ENCODE measurements at regions not wholly inside any gene's neighbourhood (a gene's known extent, or its start where the extent isn't known, plus 50 kb on each side); places are given as distances from the start of the nearest gene placed in this dataset.

DNA sequence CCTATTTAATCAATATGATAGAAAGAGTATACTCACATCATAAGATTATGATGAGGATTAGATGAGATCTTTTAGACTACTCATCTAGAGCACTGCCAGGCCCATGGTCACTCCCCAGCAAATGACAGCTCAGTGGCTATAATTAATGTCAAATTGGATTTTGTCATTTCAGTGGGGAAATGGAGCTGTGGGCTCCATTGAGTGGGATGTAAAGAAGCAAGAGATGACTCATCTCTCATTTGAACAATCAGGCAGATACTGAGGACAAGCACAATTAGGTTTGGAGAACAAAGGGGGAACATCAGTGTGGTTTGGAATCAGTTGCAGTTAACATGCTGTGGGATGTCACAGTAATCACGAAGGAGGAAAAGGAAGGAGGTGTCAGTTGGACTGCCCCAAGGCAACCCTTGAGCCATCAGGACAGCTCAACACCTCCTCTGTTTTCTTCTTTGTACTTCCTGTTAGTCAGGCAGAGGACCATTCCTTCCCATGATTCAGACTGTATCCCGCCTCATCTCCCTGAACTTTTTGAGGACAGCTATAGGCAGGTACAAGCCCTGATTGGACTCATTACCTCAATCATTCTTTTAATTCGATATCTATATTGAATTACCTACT is 473.7 kb upstream of the ISX start:
- Histone ChIP-seq H3K4me3 (no peak overlapping the region), H3K36me3 (no peaks in the 10 kb centered on the region), H3K4me1 (no peaks in the 10 kb centered on the region), H3K9me3 (peaks cover 0 to 22% (median 0%) of the 10 kb centered on the region in 8 donors), H3K27ac (no peak overlapping the region), H3K27me3 (replicated peaks in 1 of 7) (peaks cover 0 to 13% (median 0%) of the 10 kb centered on the region in 7 donors)
- DNase-seq, result no peak
- no peak for TF ChIP-seq POLR2AphosphoS5 (IDR thresholded peaks at IDR 0.05)
- TF ChIP-seq CTCF (IDR thresholded peaks at IDR 0.05 in 8 of 11, conservative IDR thresholded peaks at IDR 0.05 in 3 of 11), result no peak
- no peak for TF ChIP-seq POLR2A (IDR thresholded peaks at IDR 0.05)
- 59 to 73% (median 67%) methylated on average over 3 of the region's 3 CpGs for WGBS, 5 donors
- intact Hi-C loops (cut with DNase I; ENCODE audit: low total_unique reads), result loop anchor here (10.0 kb wide), 1 partner anchor 97 kb away; no protein-coding TSS in a partner anchor

DNA sequence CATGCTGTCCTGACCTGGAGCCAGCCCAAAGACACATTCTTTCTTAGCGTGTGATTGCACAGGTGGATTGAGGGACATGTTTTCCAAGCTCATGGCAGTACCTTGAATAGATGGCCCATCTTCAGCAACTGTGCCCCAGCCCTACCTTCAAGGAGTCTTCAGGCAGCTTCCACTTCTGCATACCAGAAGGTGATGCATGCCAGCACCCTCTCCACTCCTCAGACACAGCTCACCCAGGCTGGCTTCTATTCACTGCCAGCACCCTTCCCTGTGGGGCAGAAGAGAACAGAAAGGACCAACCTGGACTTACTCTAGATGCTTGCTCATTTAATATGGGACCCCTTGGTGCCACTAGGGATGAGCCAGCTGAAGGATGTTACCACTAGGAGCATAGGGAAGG is 466.4 kb upstream of the ISX start:
- intact Hi-C loops (cut with DNase I; ENCODE audit: low total_unique reads), result loop anchor here (10.0 kb wide), 1 partner anchor 105 kb away; no protein-coding TSS in a partner anchor

DNA sequence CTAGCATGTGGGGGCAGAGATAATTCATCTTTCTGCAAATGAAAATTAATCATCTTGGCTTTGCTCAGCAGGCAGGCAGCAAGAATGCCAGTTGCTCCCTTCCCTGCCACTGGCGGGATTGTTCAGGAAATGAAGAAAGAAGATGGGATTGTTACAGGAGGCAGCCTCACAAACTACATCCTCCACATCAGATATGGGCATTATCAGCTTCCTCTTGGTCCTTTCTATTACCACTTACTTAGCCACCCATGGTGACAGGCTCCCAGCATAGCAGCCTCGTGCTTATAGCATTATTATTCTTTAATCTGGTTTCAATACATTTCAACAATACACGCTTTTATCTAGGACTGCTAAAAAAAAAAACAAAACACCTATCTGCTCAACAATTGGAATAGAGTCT is 461.6 kb upstream of the ISX start:
- no peak for DNase-seq
- no peak overlapping the region for H3K27ac ChIP-seq
- peaks cover 0 to 1% (median 0%) of the 10 kb centered on the region in 8 donors for H3K9me3 ChIP-seq
- TF ChIP-seq POLR2A (IDR thresholded peaks at IDR 0.05) (no peak), CTCF (IDR thresholded peaks at IDR 0.05 in 8 of 11, conservative IDR thresholded peaks at IDR 0.05 in 3 of 11) (no peak), POLR2AphosphoS5 (IDR thresholded peaks at IDR 0.05) (no peak)
- no peaks in the 10 kb centered on the region for H3K36me3 ChIP-seq
- H3K4me1 ChIP-seq, result no peaks in the 10 kb centered on the region
- 31 to 55% (median 48%) methylated on average over 3 of the region's 3 CpGs for WGBS, 5 donors
- peaks cover 0 to 12% (median 0%) of the 10 kb centered on the region in 7 donors for H3K27me3 ChIP-seq (replicated peaks in 1 of 7)
- intact Hi-C loops (cut with DNase I; ENCODE audit: low total_unique reads), result no loop called here
- no peak overlapping the region for H3K4me3 ChIP-seq

More for the DNA sequence above, 466.4 kb upstream of the ISX start:
- Histone ChIP-seq H3K4me3 (no peak overlapping the region), H3K36me3 (no peaks in the 10 kb centered on the region), H3K27ac (no peak overlapping the region), H3K27me3 (replicated peaks in 1 of 7) (peaks cover 0 to 12% (median 0%) of the 10 kb centered on the region in 7 donors), H3K4me1 (no peaks in the 10 kb centered on the region), H3K9me3 (peaks cover 0 to 12% (median 0%) of the 10 kb centered on the region in 8 donors)
- WGBS, 5 donors, result 76 to 100% (median 86%) methylated on average over 1 of the region's 1 CpG
- TF ChIP-seq CTCF (IDR thresholded peaks at IDR 0.05 in 8 of 11, conservative IDR thresholded peaks at IDR 0.05 in 3 of 11), result no peak
- TF ChIP-seq POLR2A (IDR thresholded peaks at IDR 0.05), result no peak
- TF ChIP-seq POLR2AphosphoS5 (IDR thresholded peaks at IDR 0.05), result no peak
- DNase-seq, result no peak

GRCh38 chr22:34608106-34608505 is 457.9 kb upstream of the ISX start:
- WGBS, 5 donors, result 89 to 93% (median 90%) methylated on average over 5 of the region's 5 CpGs
- DNase-seq, result no peak
- Histone ChIP-seq H3K9me3 (peaks cover 0 to 12% (median 0%) of the 10 kb centered on the region in 8 donors), H3K27ac (no peak overlapping the region), H3K4me1 (no peaks in the 10 kb centered on the region), H3K27me3 (replicated peaks in 1 of 7) (peaks cover 0 to 6% (median 0%) of the 10 kb centered on the region in 7 donors), H3K4me3 (no peak overlapping the region), H3K36me3 (no peaks in the 10 kb centered on the region)
- intact Hi-C loops (cut with DNase I; ENCODE audit: low total_unique reads), result no loop called here
- TF ChIP-seq POLR2AphosphoS5 (IDR thresholded peaks at IDR 0.05) (no peak), CTCF (IDR thresholded peaks at IDR 0.05 in 8 of 11, conservative IDR thresholded peaks at IDR 0.05 in 3 of 11) (no peak), POLR2A (IDR thresholded peaks at IDR 0.05) (no peak)

Data from spleen (tissue), 11 donors.